ENCODE measurements at regions not wholly inside any gene's neighbourhood (a gene's known extent, or its start where the extent isn't known, plus 50 kb on each side); places are given as distances from the start of the nearest gene placed in this dataset.

DNA sequence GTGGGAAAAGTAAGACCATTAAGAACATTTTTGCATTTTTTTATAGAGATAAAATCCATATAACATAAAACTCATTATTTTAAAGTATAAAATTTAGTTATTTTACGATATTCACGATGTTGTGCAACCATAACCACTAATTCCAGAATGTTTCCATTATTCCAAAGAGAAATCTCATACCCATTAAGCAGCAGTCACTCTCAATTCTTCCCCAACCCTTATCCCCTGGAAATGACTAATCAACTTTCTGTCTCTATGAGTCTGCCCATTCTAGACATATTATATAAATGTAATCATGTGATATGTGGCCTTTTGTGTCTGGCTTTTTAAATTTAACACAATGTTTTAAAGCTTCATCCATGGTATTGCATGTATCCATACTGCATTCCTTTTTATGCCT is 115.6 kb upstream of the ADAMTSL1 start:
- H3K27ac ChIP-seq (replicated peaks in 1 of 4) = no peak overlapping the region
- no peak for DNase-seq (ENCODE audit: extremely low spot score)
- 97% methylated on average over 2 of the region's 2 CpGs for WGBS
- no peaks in the 10 kb centered on the region for H3K27me3 ChIP-seq
- intact Hi-C loops (cut with DNase I) = no loop called here
- no peaks in the 10 kb centered on the region for H3K9me3 ChIP-seq
- no peak overlapping the region for H3K4me3 ChIP-seq
- TF ChIP-seq POLR2A (IDR thresholded peaks at IDR 0.05; ENCODE audit: low read depth) (no peak), EP300 (IDR thresholded peaks at IDR 0.05) (no peak), POLR2AphosphoS5 (IDR thresholded peaks at IDR 0.05) (no peak)
- TF ChIP-seq, protein P1, sequence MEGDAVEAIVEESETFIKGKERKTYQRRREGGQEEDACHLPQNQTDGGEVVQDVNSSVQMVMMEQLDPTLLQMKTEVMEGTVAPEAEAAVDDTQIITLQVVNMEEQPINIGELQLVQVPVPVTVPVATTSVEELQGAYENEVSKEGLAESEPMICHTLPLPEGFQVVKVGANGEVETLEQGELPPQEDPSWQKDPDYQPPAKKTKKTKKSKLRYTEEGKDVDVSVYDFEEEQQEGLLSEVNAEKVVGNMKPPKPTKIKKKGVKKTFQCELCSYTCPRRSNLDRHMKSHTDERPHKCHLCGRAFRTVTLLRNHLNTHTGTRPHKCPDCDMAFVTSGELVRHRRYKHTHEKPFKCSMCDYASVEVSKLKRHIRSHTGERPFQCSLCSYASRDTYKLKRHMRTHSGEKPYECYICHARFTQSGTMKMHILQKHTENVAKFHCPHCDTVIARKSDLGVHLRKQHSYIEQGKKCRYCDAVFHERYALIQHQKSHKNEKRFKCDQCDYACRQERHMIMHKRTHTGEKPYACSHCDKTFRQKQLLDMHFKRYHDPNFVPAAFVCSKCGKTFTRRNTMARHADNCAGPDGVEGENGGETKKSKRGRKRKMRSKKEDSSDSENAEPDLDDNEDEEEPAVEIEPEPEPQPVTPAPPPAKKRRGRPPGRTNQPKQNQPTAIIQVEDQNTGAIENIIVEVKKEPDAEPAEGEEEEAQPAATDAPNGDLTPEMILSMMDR (IDR thresholded peaks at IDR 0.05) = no peak
- H3K4me1 ChIP-seq = peaks cover 16 to 38% (median 16%) of the 10 kb centered on the region in 4 donors
- no peaks in the 10 kb centered on the region for H3K36me3 ChIP-seq

DNA sequence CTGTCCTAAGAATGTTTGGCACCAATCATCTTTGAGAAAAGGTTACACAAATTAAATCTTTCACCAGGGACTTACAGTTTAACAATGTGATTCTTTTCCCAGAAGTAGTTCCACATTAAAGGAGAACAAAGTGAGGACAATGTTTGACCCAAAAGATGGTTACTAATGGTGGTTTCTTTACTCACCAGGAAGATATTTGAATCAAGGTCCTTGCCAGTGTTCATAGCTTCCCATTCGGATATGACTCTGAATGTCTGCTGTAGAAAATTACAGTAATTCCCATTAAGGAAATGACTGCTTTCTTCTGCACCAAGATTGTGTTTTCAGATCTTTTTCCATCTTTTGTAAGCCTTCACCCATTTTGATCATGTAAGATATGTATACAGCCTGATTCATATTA is 114.6 kb upstream of the ADAMTSL1 start:
- no peaks in the 10 kb centered on the region for H3K36me3 ChIP-seq
- H3K4me1 ChIP-seq = peaks cover 16 to 42% (median 24%) of the 10 kb centered on the region in 4 donors
- no peak overlapping the region for H3K27ac ChIP-seq (replicated peaks in 1 of 4)
- no peak for DNase-seq (ENCODE audit: extremely low spot score)
- no peaks in the 10 kb centered on the region for H3K9me3 ChIP-seq
- 67% methylated on average over 1 of the region's 1 CpG for WGBS
- no peak overlapping the region for H3K4me3 ChIP-seq
- intact Hi-C loops (cut with DNase I) = no loop called here
- no peak for TF ChIP-seq EP300 (IDR thresholded peaks at IDR 0.05)
- TF ChIP-seq, protein P1 (IDR thresholded peaks at IDR 0.05) = no peak
- TF ChIP-seq POLR2A (IDR thresholded peaks at IDR 0.05; ENCODE audit: low read depth) = no peak
- TF ChIP-seq POLR2AphosphoS5 (IDR thresholded peaks at IDR 0.05) = no peak
- no peaks in the 10 kb centered on the region for H3K27me3 ChIP-seq

DNA sequence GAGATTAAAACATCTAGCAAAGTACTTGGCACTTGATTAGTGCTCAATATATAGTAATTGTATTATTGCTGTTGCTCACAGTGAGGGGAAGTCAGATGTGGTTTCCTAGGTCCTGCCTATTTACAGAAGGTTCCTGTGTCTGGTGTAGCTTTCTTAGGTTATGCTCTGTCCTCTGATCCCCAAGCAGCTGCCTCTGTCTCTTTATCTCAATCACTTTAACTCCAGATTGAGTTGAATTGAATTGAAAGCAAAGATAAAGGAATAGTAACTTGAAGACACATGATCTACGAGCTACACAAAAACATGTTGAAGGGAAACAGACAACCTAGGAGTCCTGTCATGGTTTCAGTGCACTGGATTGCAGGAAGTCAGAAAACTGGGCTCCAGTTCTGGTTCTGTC is 113.9 kb upstream of the ADAMTSL1 start:
- TF ChIP-seq POLR2AphosphoS5 (IDR thresholded peaks at IDR 0.05) (no peak), EP300 (IDR thresholded peaks at IDR 0.05) (no peak), POLR2A (IDR thresholded peaks at IDR 0.05; ENCODE audit: low read depth) (no peak)
- TF ChIP-seq, protein P1 (IDR thresholded peaks at IDR 0.05) = no peak
- Histone ChIP-seq H3K4me1 (peaks cover 16 to 42% (median 24%) of the 10 kb centered on the region in 4 donors), H3K27me3 (no peaks in the 10 kb centered on the region), H3K36me3 (no peaks in the 10 kb centered on the region), H3K27ac (replicated peaks in 1 of 4) (no peak overlapping the region), H3K4me3 (no peak overlapping the region), H3K9me3 (no peaks in the 10 kb centered on the region)
- no peak for DNase-seq (ENCODE audit: extremely low spot score)
- intact Hi-C loops (cut with DNase I) = no loop called here
- WGBS = 58% methylated on average over 1 of the region's 1 CpG

DNA sequence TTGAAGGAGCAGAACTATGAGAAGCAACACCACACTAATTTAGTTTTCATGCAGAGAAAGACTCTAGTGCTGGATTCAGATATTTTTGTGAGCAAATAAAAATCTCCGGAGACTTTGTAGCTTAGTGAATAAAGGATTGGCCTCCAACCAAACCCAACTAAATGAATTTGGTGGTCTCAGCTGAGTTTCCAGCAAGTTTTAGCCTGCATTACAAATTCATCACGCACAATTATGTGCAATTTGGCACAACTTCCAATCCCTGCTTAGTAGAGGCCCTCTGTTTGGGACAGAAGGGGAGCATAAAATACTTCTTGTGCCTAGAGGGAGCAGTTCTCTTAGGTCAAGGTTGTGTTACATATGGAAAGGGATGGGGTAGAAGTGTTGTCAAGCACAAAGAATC is 112.3 kb upstream of the ADAMTSL1 start:
- H3K4me3 ChIP-seq = no peak overlapping the region
- H3K4me1 ChIP-seq = peaks cover 16 to 42% (median 24%) of the 10 kb centered on the region in 4 donors
- TF ChIP-seq POLR2A (IDR thresholded peaks at IDR 0.05; ENCODE audit: low read depth) = no peak
- TF ChIP-seq POLR2AphosphoS5 (IDR thresholded peaks at IDR 0.05) = no peak
- TF ChIP-seq, protein P1 (IDR thresholded peaks at IDR 0.05) = no peak
- TF ChIP-seq EP300 (IDR thresholded peaks at IDR 0.05) = no peak
- WGBS = 85% methylated on average over 2 of the region's 2 CpGs
- DNase-seq (ENCODE audit: extremely low spot score) = no peak
- intact Hi-C loops (cut with DNase I) = no loop called here
- no peaks in the 10 kb centered on the region for H3K9me3 ChIP-seq
- H3K27me3 ChIP-seq = no peaks in the 10 kb centered on the region
- H3K27ac ChIP-seq (replicated peaks in 1 of 4) = no peak overlapping the region
- H3K36me3 ChIP-seq = no peaks in the 10 kb centered on the region

DNA sequence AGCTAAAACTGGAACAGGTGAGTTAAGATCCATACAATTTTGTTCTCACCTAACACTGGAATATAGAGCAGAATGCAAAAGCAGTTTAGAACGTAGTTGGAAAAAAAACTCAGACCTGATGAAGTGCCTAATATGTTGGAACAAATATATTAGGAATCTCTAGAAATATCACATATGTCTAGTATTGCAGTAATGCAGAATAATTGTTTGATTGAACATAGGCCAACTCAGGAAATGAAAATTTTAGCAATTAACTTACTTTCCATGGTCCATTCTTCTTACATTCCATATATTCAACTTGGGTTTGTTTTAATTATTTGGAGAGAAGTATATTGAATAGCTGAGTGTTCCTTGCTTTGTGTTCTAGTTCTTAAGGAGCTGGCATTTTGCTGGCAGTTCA is 111.8 kb upstream of the ADAMTSL1 start:
- 92% methylated on average over 1 of the region's 1 CpG for WGBS
- Histone ChIP-seq H3K9me3 (no peaks in the 10 kb centered on the region), H3K27ac (replicated peaks in 1 of 4) (no peak overlapping the region), H3K4me3 (no peak overlapping the region), H3K4me1 (peaks cover 16 to 38% (median 24%) of the 10 kb centered on the region in 4 donors), H3K36me3 (no peaks in the 10 kb centered on the region), H3K27me3 (no peaks in the 10 kb centered on the region)
- DNase-seq (ENCODE audit: extremely low spot score) = no peak
- intact Hi-C loops (cut with DNase I) = no loop called here
- TF ChIP-seq, protein P1 (IDR thresholded peaks at IDR 0.05) = no peak
- TF ChIP-seq EP300 (IDR thresholded peaks at IDR 0.05) (no peak), POLR2A (IDR thresholded peaks at IDR 0.05; ENCODE audit: low read depth) (no peak), POLR2AphosphoS5 (IDR thresholded peaks at IDR 0.05) (no peak)
